ENCODE measurements at regions not wholly inside any gene's neighbourhood (a gene's known extent, or its start where the extent isn't known, plus 50 kb on each side); places are given as distances from the start of the nearest gene placed in this dataset.
A peak's percentile ranks its signal among the peaks of the same experiment; 100 is the strongest.

- Histone ChIP-seq H2AFZ (0 out of 2 replicates have a peak overlapping the region, but pooled peaks have one; percentile 80), H3K4me1 (ENCODE audit: insufficient read depth) (0 out of 2 replicates have a peak, but pooled peaks cover 3% of the 10 kb centered on the region), H3K4me3 (no peak overlapping the region), H3K27ac (ENCODE audit: low read depth) (no peak overlapping the region), H3K36me3 (ENCODE audit: insufficient read depth) (no peaks in the 10 kb centered on the region), H3F3A (replicated peaks; ENCODE audit: low read depth) (no peaks in the 10 kb centered on the region), H3K9me2 (ENCODE audit: insufficient read depth) (no peaks in the 10 kb centered on the region), H4K20me1 (replicated peaks; ENCODE audit: insufficient read depth) (no peaks in the 10 kb centered on the region), H3K79me2 (replicated peaks; ENCODE audit: insufficient read depth) (no peaks in the 10 kb centered on the region), H3K27me3 (ENCODE audit: insufficient read depth) (no peaks in the 10 kb centered on the region), H3K4me2 (no peak overlapping the region)
- no peak for DNase-seq (ENCODE audit: low spot score)
- TF ChIP-seq REST (IDR thresholded peaks at IDR 0.05; ENCODE audit: unreplicated experiment) (no peak), EZH2 (IDR thresholded peaks at IDR 0.05; ENCODE audit: low read depth, unreplicated experiment) (no peak), JUNB (IDR thresholded peaks at IDR 0.05; ENCODE audit: unreplicated experiment) (no peak), EZH2phosphoT487 (IDR thresholded peaks at IDR 0.05; ENCODE audit: unreplicated experiment) (no peak), ZNF462 (CRISPR knock-in tag; IDR thresholded peaks at IDR 0.05) (no peak), ZNF114 (CRISPR knock-in tag; IDR thresholded peaks at IDR 0.05) (no peak), ZNF331 (CRISPR knock-in tag; IDR thresholded peaks at IDR 0.05; ENCODE audit: low read depth) (no peak), STAT1 (IDR thresholded peaks at IDR 0.05; ENCODE audit: unreplicated experiment) (no peak), NANOG (IDR thresholded peaks at IDR 0.05; ENCODE audit: borderline replicate concordance) (no peak), POLR2AphosphoS5 (IDR thresholded peaks at IDR 0.05; ENCODE audit: low read depth) (no peak), ETS1 (IDR thresholded peaks at IDR 0.05) (no peak), CTCF (conservative IDR thresholded peaks at IDR 0.05; ENCODE audit: low read depth in 2 of 2) (no peak), CREB1 (CRISPR knock-in tag; IDR thresholded peaks at IDR 0.05; ENCODE audit: low read depth) (no peak)
- peaks cover 5% of the 10 kb centered on the region for H3K4me1 Mint-ChIP-seq
- H3K4me3 Mint-ChIP-seq: no peak overlapping the region
- no peaks in the 10 kb centered on the region for H3K36me3 Mint-ChIP-seq (ENCODE audit: low read depth)
- no peak for ATAC-seq
- no peaks in the 10 kb centered on the region for H3K9me3 Mint-ChIP-seq
- H3K27me3 Mint-ChIP-seq (ENCODE audit: insufficient read depth, low read depth, poor library complexity): no peaks in the 10 kb centered on the region
- H3K27ac Mint-ChIP-seq: no peak overlapping the region
Observed at GRCh38 chr12:75852956-75853355, 178.6 kb downstream of the PHLDA1 start.

All from GM23338 (cell line).